ENCODE measurements at regions not wholly inside any gene's neighbourhood (a gene's known extent, or its start where the extent isn't known, plus 50 kb on each side); places are given as distances from the start of the nearest gene placed in this dataset.
"Not testable (repeated sequence)": the region's sequence is repeated elsewhere in the genome, so short reads cannot be mapped to it uniquely, and the experiment has no call there.

- no peaks in the 10 kb centered on the region for H3K36me3 ChIP-seq (ENCODE audit: insufficient read depth, low read length)
- H3K4me1 ChIP-seq (ENCODE audit: insufficient read depth, low read length) = peaks cover 7% of the 10 kb centered on the region
- H3K9ac ChIP-seq (ENCODE audit: low read depth, low read length) = no peak overlapping the region
- peaks cover 5% of the 10 kb centered on the region; the same call in 1 of the 2 replicates for H3K9me3 ChIP-seq (ENCODE audit: control insufficient read depth, insufficient read depth, low read length)
Measured at GRCh38 chr15:70602834-70603560, 160.4 kb downstream of the UACA start.

GRCh38 chr15:70602281-70602680 lies 161.1 kb downstream of the UACA start:
- H3K4me1 ChIP-seq (ENCODE audit: insufficient read depth, low read length) = peaks cover 7% of the 10 kb centered on the region
- H3K9ac ChIP-seq (ENCODE audit: low read depth, low read length) = no peak overlapping the region
- no peaks in the 10 kb centered on the region for H3K36me3 ChIP-seq (ENCODE audit: insufficient read depth, low read length)
- peaks cover 5% of the 10 kb centered on the region; the same call in 1 of the 2 replicates for H3K9me3 ChIP-seq (ENCODE audit: control insufficient read depth, insufficient read depth, low read length)

- H3K9me3 ChIP-seq (ENCODE audit: control insufficient read depth, insufficient read depth, low read length) = peaks cover 5% of the 10 kb centered on the region
- no peaks in the 10 kb centered on the region for H3K36me3 ChIP-seq (ENCODE audit: insufficient read depth, low read length)
- no peaks in the 10 kb centered on the region; the same call in 1 of the 2 replicates for H3K4me1 ChIP-seq (ENCODE audit: insufficient read depth, low read length)
- H3K9ac ChIP-seq (ENCODE audit: low read depth, low read length) = no peak overlapping the region
Measured at GRCh38 chr15:70597945-70598344, 165.4 kb downstream of the UACA start.

- Histone ChIP-seq H3K4me1 (ENCODE audit: insufficient read depth, low read length) (no peaks in the 10 kb centered on the region; the same call in 1 of the 2 replicates), H3K9me3 (ENCODE audit: control insufficient read depth, insufficient read depth, low read length) (peaks cover 5% of the 10 kb centered on the region), H3K36me3 (ENCODE audit: insufficient read depth, low read length) (no peaks in the 10 kb centered on the region), H3K9ac (ENCODE audit: low read depth, low read length) (no peak overlapping the region)
Measured at GRCh38 chr15:70597056-70597603, 166.2 kb downstream of the UACA start.

- no peaks in the 10 kb centered on the region; the same call in 1 of the 2 replicates for H3K4me1 ChIP-seq (ENCODE audit: insufficient read depth, low read length)
- no peak overlapping the region for H3K9ac ChIP-seq (ENCODE audit: low read depth, low read length)
- H3K36me3 ChIP-seq (ENCODE audit: insufficient read depth, low read length) = no peaks in the 10 kb centered on the region
- H3K9me3 ChIP-seq (ENCODE audit: control insufficient read depth, insufficient read depth, low read length) = peaks cover 5% of the 10 kb centered on the region
Measured at GRCh38 chr15:70596354-70597055, 166.9 kb downstream of the UACA start.

- H3K4me1 ChIP-seq (ENCODE audit: insufficient read depth, low read length) = no peaks in the 10 kb centered on the region; the same call in 1 of the 2 replicates
- no peaks in the 10 kb centered on the region for H3K36me3 ChIP-seq (ENCODE audit: insufficient read depth, low read length)
- H3K9ac ChIP-seq (ENCODE audit: low read depth, low read length) = no peak overlapping the region
- no peaks in the 10 kb centered on the region; the same call in 1 of the 2 replicates for H3K9me3 ChIP-seq (ENCODE audit: control insufficient read depth, insufficient read depth, low read length)
Measured at GRCh38 chr15:70593795-70594194, 169.6 kb downstream of the UACA start.

GRCh38 chr15:70589728-70590127 lies 173.6 kb downstream of the UACA start:
- Histone ChIP-seq H3K9ac (ENCODE audit: low read depth, low read length) (no peak overlapping the region), H3K4me1 (ENCODE audit: insufficient read depth, low read length) (no peaks in the 10 kb centered on the region), H3K9me3 (ENCODE audit: control insufficient read depth, insufficient read depth, low read length) (no peaks in the 10 kb centered on the region), H3K36me3 (ENCODE audit: insufficient read depth, low read length) (no peaks in the 10 kb centered on the region)

- Histone ChIP-seq H3K36me3 (ENCODE audit: insufficient read depth, low read length) (no peaks in the 10 kb centered on the region), H3K9me3 (ENCODE audit: control insufficient read depth, insufficient read depth, low read length) (no peaks in the 10 kb centered on the region), H3K4me1 (ENCODE audit: insufficient read depth, low read length) (no peaks in the 10 kb centered on the region), H3K9ac (ENCODE audit: low read depth, low read length) (no peak overlapping the region)
Measured at GRCh38 chr15:70589221-70589620, 174.1 kb downstream of the UACA start.

- no peaks in the 10 kb centered on the region for H3K36me3 ChIP-seq (ENCODE audit: insufficient read depth, low read length)
- H3K9ac ChIP-seq (ENCODE audit: low read depth, low read length) = no peak overlapping the region
- H3K9me3 ChIP-seq (ENCODE audit: control insufficient read depth, insufficient read depth, low read length) = no peaks in the 10 kb centered on the region
- no peaks in the 10 kb centered on the region for H3K4me1 ChIP-seq (ENCODE audit: insufficient read depth, low read length)
Measured at GRCh38 chr15:70588613-70589012, 174.7 kb downstream of the UACA start.

GRCh38 chr15:70587896-70588567 lies 175.3 kb downstream of the UACA start:
- no peak overlapping the region for H3K9ac ChIP-seq (ENCODE audit: low read depth, low read length)
- no peaks in the 10 kb centered on the region for H3K36me3 ChIP-seq (ENCODE audit: insufficient read depth, low read length)
- H3K4me1 ChIP-seq (ENCODE audit: insufficient read depth, low read length) = no peaks in the 10 kb centered on the region
- no peaks in the 10 kb centered on the region for H3K9me3 ChIP-seq (ENCODE audit: control insufficient read depth, insufficient read depth, low read length)

- H3K9me3 ChIP-seq (ENCODE audit: control insufficient read depth, insufficient read depth, low read length); H3K9ac ChIP-seq (ENCODE audit: low read depth, low read length); H3K4me1 ChIP-seq (ENCODE audit: insufficient read depth, low read length); H3K36me3 ChIP-seq (ENCODE audit: insufficient read depth, low read length): not testable (repeated sequence)
Measured at GRCh38 chr15:70587012-70587634, 176.2 kb downstream of the UACA start.

GRCh38 chr15:70586241-70586640 lies 177.1 kb downstream of the UACA start:
- Histone ChIP-seq H3K9ac (ENCODE audit: low read depth, low read length) (peak overlapping the region; percentile 58; the same call in 1 of the 2 replicates), H3K4me1 (ENCODE audit: insufficient read depth, low read length) (no peaks in the 10 kb centered on the region; the same call in 1 of the 2 replicates), H3K9me3 (ENCODE audit: control insufficient read depth, insufficient read depth, low read length) (no peaks in the 10 kb centered on the region), H3K36me3 (ENCODE audit: insufficient read depth, low read length) (no peaks in the 10 kb centered on the region)

- no peaks in the 10 kb centered on the region for H3K36me3 ChIP-seq (ENCODE audit: insufficient read depth, low read length)
- H3K9me3 ChIP-seq (ENCODE audit: control insufficient read depth, insufficient read depth, low read length) = no peaks in the 10 kb centered on the region
- peak overlapping the region; percentile 58 for H3K9ac ChIP-seq (ENCODE audit: low read depth, low read length)
- no peaks in the 10 kb centered on the region; the same call in 1 of the 2 replicates for H3K4me1 ChIP-seq (ENCODE audit: insufficient read depth, low read length)
Measured at GRCh38 chr15:70585707-70586034, 177.7 kb downstream of the UACA start.

All from ES-I3 (cell line).